ENCODE measurements at regions not wholly inside any gene's neighbourhood (a gene's known extent, or its start where the extent isn't known, plus 50 kb on each side); places are given as distances from the start of the nearest gene placed in this dataset.

- Histone ChIP-seq H3K4me1 (ENCODE audit: control insufficient read depth in 2 of 2, insufficient read depth in 2 of 2, low read length in 2 of 2) (no peaks in the 10 kb centered on the region), H3K27me3 (ENCODE audit: control insufficient read depth in 2 of 2, insufficient read depth in 2 of 2, low read length in 2 of 2) (no peaks in the 10 kb centered on the region), H3K36me3 (ENCODE audit: control insufficient read depth in 2 of 2, insufficient read depth in 2 of 2, low read length in 2 of 2) (no peaks in the 10 kb centered on the region), H3K4me3 (ENCODE audit: low read length in 2 of 2) (no peak overlapping the region), H3K9me3 (ENCODE audit: control insufficient read depth in 2 of 2, low read length in 2 of 2) (no peaks in the 10 kb centered on the region), H3K9ac (ENCODE audit: low read depth in 1 of 2, low read length in 2 of 2) (no peak overlapping the region), H3K27ac (ENCODE audit: low read depth in 2 of 2, low read length in 2 of 2) (no peak overlapping the region)
These were observed 328.0 kb upstream of the RGS6 start for GRCh38 chr14:71604231-71604630.

- no peaks in the 10 kb centered on the region for H3K27me3 ChIP-seq (ENCODE audit: control insufficient read depth in 2 of 2, insufficient read depth in 2 of 2, low read length in 2 of 2)
- no peak overlapping the region for H3K27ac ChIP-seq (ENCODE audit: low read depth in 2 of 2, low read length in 2 of 2)
- H3K4me1 ChIP-seq (ENCODE audit: control insufficient read depth in 2 of 2, insufficient read depth in 2 of 2, low read length in 2 of 2): no peaks in the 10 kb centered on the region
- H3K4me3 ChIP-seq (ENCODE audit: low read length in 2 of 2): no peak overlapping the region
- H3K36me3 ChIP-seq (ENCODE audit: control insufficient read depth in 2 of 2, insufficient read depth in 2 of 2, low read length in 2 of 2): no peaks in the 10 kb centered on the region
- no peaks in the 10 kb centered on the region for H3K9me3 ChIP-seq (ENCODE audit: control insufficient read depth in 2 of 2, low read length in 2 of 2)
- H3K9ac ChIP-seq (ENCODE audit: low read depth in 1 of 2, low read length in 2 of 2): no peak overlapping the region
These were observed 326.2 kb upstream of the RGS6 start for GRCh38 chr14:71606064-71606463.

- H3K4me1 ChIP-seq (ENCODE audit: control insufficient read depth in 2 of 2, insufficient read depth in 2 of 2, low read length in 2 of 2): no peaks in the 10 kb centered on the region
- no peaks in the 10 kb centered on the region for H3K27me3 ChIP-seq (ENCODE audit: control insufficient read depth in 2 of 2, insufficient read depth in 2 of 2, low read length in 2 of 2)
- no peak overlapping the region for H3K9ac ChIP-seq (ENCODE audit: low read depth in 1 of 2, low read length in 2 of 2)
- no peaks in the 10 kb centered on the region for H3K9me3 ChIP-seq (ENCODE audit: control insufficient read depth in 2 of 2, low read length in 2 of 2)
- H3K27ac ChIP-seq (ENCODE audit: low read depth in 2 of 2, low read length in 2 of 2): no peak overlapping the region
- no peaks in the 10 kb centered on the region for H3K36me3 ChIP-seq (ENCODE audit: control insufficient read depth in 2 of 2, insufficient read depth in 2 of 2, low read length in 2 of 2)
- H3K4me3 ChIP-seq (ENCODE audit: low read length in 2 of 2): no peak overlapping the region
These were observed 325.7 kb upstream of the RGS6 start for GRCh38 chr14:71606575-71606974.

- Histone ChIP-seq H3K27me3 (ENCODE audit: control insufficient read depth in 2 of 2, insufficient read depth in 2 of 2, low read length in 2 of 2) (no peaks in the 10 kb centered on the region), H3K4me1 (ENCODE audit: control insufficient read depth in 2 of 2, insufficient read depth in 2 of 2, low read length in 2 of 2) (no peaks in the 10 kb centered on the region)
These were observed 325.2 kb upstream of the RGS6 start for GRCh38 chr14:71607056-71607455.

GRCh38 chr14:71610149-71610548 is 322.1 kb upstream of the RGS6 start:
- Histone ChIP-seq H3K4me3 (ENCODE audit: low read length in 2 of 2) (no peak overlapping the region), H3K27me3 (ENCODE audit: control insufficient read depth in 2 of 2, insufficient read depth in 2 of 2, low read length in 2 of 2) (no peaks in the 10 kb centered on the region), H3K4me1 (ENCODE audit: control insufficient read depth in 2 of 2, insufficient read depth in 2 of 2, low read length in 2 of 2) (no peaks in the 10 kb centered on the region), H3K27ac (ENCODE audit: low read depth in 2 of 2, low read length in 2 of 2) (no peak overlapping the region), H3K9me3 (ENCODE audit: control insufficient read depth in 2 of 2, low read length in 2 of 2) (no peaks in the 10 kb centered on the region), H3K36me3 (ENCODE audit: control insufficient read depth in 2 of 2, insufficient read depth in 2 of 2, low read length in 2 of 2) (no peaks in the 10 kb centered on the region), H3K9ac (ENCODE audit: low read depth in 1 of 2, low read length in 2 of 2) (no peak overlapping the region)

More at GRCh38 chr14:71607056-71607455, 325.2 kb upstream of the RGS6 start:
- Histone ChIP-seq H3K9me3 (ENCODE audit: control insufficient read depth in 2 of 2, low read length in 2 of 2) (no peaks in the 10 kb centered on the region), H3K27ac (ENCODE audit: low read depth in 2 of 2, low read length in 2 of 2) (no peak overlapping the region), H3K9ac (ENCODE audit: low read depth in 1 of 2, low read length in 2 of 2) (no peak overlapping the region), H3K4me3 (ENCODE audit: low read length in 2 of 2) (no peak overlapping the region), H3K36me3 (ENCODE audit: control insufficient read depth in 2 of 2, insufficient read depth in 2 of 2, low read length in 2 of 2) (no peaks in the 10 kb centered on the region)

- H3K4me1 ChIP-seq (ENCODE audit: control insufficient read depth in 2 of 2, insufficient read depth in 2 of 2, low read length in 2 of 2): no peaks in the 10 kb centered on the region
These were observed 321.4 kb upstream of the RGS6 start for GRCh38 chr14:71610797-71611196.

GRCh38 chr14:71613168-71613567 is 319.1 kb upstream of the RGS6 start:
- Histone ChIP-seq H3K27me3 (ENCODE audit: control insufficient read depth in 2 of 2, insufficient read depth in 2 of 2, low read length in 2 of 2) (no peaks in the 10 kb centered on the region), H3K9me3 (ENCODE audit: control insufficient read depth in 2 of 2, low read length in 2 of 2) (no peaks in the 10 kb centered on the region), H3K4me1 (ENCODE audit: control insufficient read depth in 2 of 2, insufficient read depth in 2 of 2, low read length in 2 of 2) (no peaks in the 10 kb centered on the region), H3K27ac (ENCODE audit: low read depth in 2 of 2, low read length in 2 of 2) (no peak overlapping the region), H3K36me3 (ENCODE audit: control insufficient read depth in 2 of 2, insufficient read depth in 2 of 2, low read length in 2 of 2) (no peaks in the 10 kb centered on the region), H3K9ac (ENCODE audit: low read depth in 1 of 2, low read length in 2 of 2) (no peak overlapping the region), H3K4me3 (ENCODE audit: low read length in 2 of 2) (no peak overlapping the region)

More at GRCh38 chr14:71610797-71611196, 321.4 kb upstream of the RGS6 start:
- no peak overlapping the region for H3K4me3 ChIP-seq (ENCODE audit: low read length in 2 of 2)
- no peaks in the 10 kb centered on the region for H3K27me3 ChIP-seq (ENCODE audit: control insufficient read depth in 2 of 2, insufficient read depth in 2 of 2, low read length in 2 of 2)
- H3K9me3 ChIP-seq (ENCODE audit: control insufficient read depth in 2 of 2, low read length in 2 of 2): no peaks in the 10 kb centered on the region
- no peaks in the 10 kb centered on the region for H3K36me3 ChIP-seq (ENCODE audit: control insufficient read depth in 2 of 2, insufficient read depth in 2 of 2, low read length in 2 of 2)
- no peak overlapping the region for H3K27ac ChIP-seq (ENCODE audit: low read depth in 2 of 2, low read length in 2 of 2)
- H3K9ac ChIP-seq (ENCODE audit: low read depth in 1 of 2, low read length in 2 of 2): no peak overlapping the region

GRCh38 chr14:71616013-71616412 is 316.2 kb upstream of the RGS6 start:
- Histone ChIP-seq H3K27me3 (ENCODE audit: control insufficient read depth in 2 of 2, insufficient read depth in 2 of 2, low read length in 2 of 2) (no peaks in the 10 kb centered on the region), H3K9me3 (ENCODE audit: control insufficient read depth in 2 of 2, low read length in 2 of 2) (no peaks in the 10 kb centered on the region), H3K27ac (ENCODE audit: low read depth in 2 of 2, low read length in 2 of 2) (no peak overlapping the region), H3K4me3 (ENCODE audit: low read length in 2 of 2) (no peak overlapping the region), H3K36me3 (ENCODE audit: control insufficient read depth in 2 of 2, insufficient read depth in 2 of 2, low read length in 2 of 2) (peaks cover 0 to 6% of the 10 kb centered on the region in 2 donors), H3K9ac (ENCODE audit: low read depth in 1 of 2, low read length in 2 of 2) (no peak overlapping the region), H3K4me1 (ENCODE audit: control insufficient read depth in 2 of 2, insufficient read depth in 2 of 2, low read length in 2 of 2) (no peaks in the 10 kb centered on the region)

- Histone ChIP-seq H3K9me3 (ENCODE audit: control insufficient read depth in 2 of 2, low read length in 2 of 2) (no peaks in the 10 kb centered on the region), H3K9ac (ENCODE audit: low read depth in 1 of 2, low read length in 2 of 2) (no peak overlapping the region), H3K27ac (ENCODE audit: low read depth in 2 of 2, low read length in 2 of 2) (no peak overlapping the region), H3K4me1 (ENCODE audit: control insufficient read depth in 2 of 2, insufficient read depth in 2 of 2, low read length in 2 of 2) (no peaks in the 10 kb centered on the region), H3K36me3 (ENCODE audit: control insufficient read depth in 2 of 2, insufficient read depth in 2 of 2, low read length in 2 of 2) (peaks cover 2 to 6% of the 10 kb centered on the region in 2 donors), H3K4me3 (ENCODE audit: low read length in 2 of 2) (no peak overlapping the region), H3K27me3 (ENCODE audit: control insufficient read depth in 2 of 2, insufficient read depth in 2 of 2, low read length in 2 of 2) (no peaks in the 10 kb centered on the region)
These were observed 314.2 kb upstream of the RGS6 start for GRCh38 chr14:71618047-71618446.

- Histone ChIP-seq H3K9me3 (ENCODE audit: control insufficient read depth in 2 of 2, low read length in 2 of 2) (no peaks in the 10 kb centered on the region), H3K27me3 (ENCODE audit: control insufficient read depth in 2 of 2, insufficient read depth in 2 of 2, low read length in 2 of 2) (no peaks in the 10 kb centered on the region), H3K4me1 (ENCODE audit: control insufficient read depth in 2 of 2, insufficient read depth in 2 of 2, low read length in 2 of 2) (no peaks in the 10 kb centered on the region), H3K4me3 (ENCODE audit: low read length in 2 of 2) (no peak overlapping the region), H3K27ac (ENCODE audit: low read depth in 2 of 2, low read length in 2 of 2) (no peak overlapping the region), H3K36me3 (ENCODE audit: control insufficient read depth in 2 of 2, insufficient read depth in 2 of 2, low read length in 2 of 2) (peaks cover 2 to 6% of the 10 kb centered on the region in 2 donors), H3K9ac (ENCODE audit: low read depth in 1 of 2, low read length in 2 of 2) (no peak overlapping the region)
These were observed 313.5 kb upstream of the RGS6 start for GRCh38 chr14:71618716-71619115.

- no peak overlapping the region for H3K4me3 ChIP-seq (ENCODE audit: low read length in 2 of 2)
- H3K27me3 ChIP-seq (ENCODE audit: control insufficient read depth in 2 of 2, insufficient read depth in 2 of 2, low read length in 2 of 2): no peaks in the 10 kb centered on the region
- H3K4me1 ChIP-seq (ENCODE audit: control insufficient read depth in 2 of 2, insufficient read depth in 2 of 2, low read length in 2 of 2): no peaks in the 10 kb centered on the region
- H3K36me3 ChIP-seq (ENCODE audit: control insufficient read depth in 2 of 2, insufficient read depth in 2 of 2, low read length in 2 of 2): peaks cover 5 to 9% of the 10 kb centered on the region in 2 donors
- H3K27ac ChIP-seq (ENCODE audit: low read depth in 2 of 2, low read length in 2 of 2): no peak overlapping the region
- H3K9ac ChIP-seq (ENCODE audit: low read depth in 1 of 2, low read length in 2 of 2): no peak overlapping the region
- no peaks in the 10 kb centered on the region for H3K9me3 ChIP-seq (ENCODE audit: control insufficient read depth in 2 of 2, low read length in 2 of 2)
These were observed 312.8 kb upstream of the RGS6 start for GRCh38 chr14:71619472-71619871.
